HG02571 (cell line): ENCODE measurements at regions not wholly inside any gene's neighbourhood (a gene's known extent, or its start where the extent isn't known, plus 50 kb on each side); places are given as distances from the start of the nearest gene placed in this dataset.
"Not testable (repeated sequence)": the region's sequence is repeated elsewhere in the genome, so short reads cannot be mapped to it uniquely, and the experiment has no call there.

Source experiments
- ATAC-seq: cut with Tn5 transposase; IDR thresholded peaks from one replicate; pipeline ENCODE4 v1.9.1; 2021; ENCODE audit warnings: mild to moderate bottlenecking, moderate library complexity; ENCODE audit not compliant: unreplicated experiment

GRCh38 chr4:128758314-128758922 is 51.1 kb upstream of the JADE1 start:
- ATAC-seq, result no peak

GRCh38 chr4:128757712-128758111 is 51.8 kb upstream of the JADE1 start:
- ATAC-seq, result no peak

- no peak for ATAC-seq
Measured at GRCh38 chr4:128751354-128751753, 58.1 kb upstream of the JADE1 start.

GRCh38 chr4:128741748-128742147 is 67.8 kb upstream of the JADE1 start:
- ATAC-seq, result not testable (repeated sequence)

- ATAC-seq, result no peak
Measured at GRCh38 chr4:128737098-128737513, 72.4 kb upstream of the JADE1 start.

GRCh38 chr4:128735714-128736113 is 73.8 kb upstream of the JADE1 start:
- no peak for ATAC-seq

- ATAC-seq, result no peak
Measured at GRCh38 chr4:128728190-128728589, 81.3 kb upstream of the JADE1 start.

- no peak for ATAC-seq
Measured at GRCh38 chr4:128727658-128728057, 81.8 kb upstream of the JADE1 start.

GRCh38 chr4:128725405-128726055 is 84.0 kb upstream of the JADE1 start:
- ATAC-seq, result no peak

- ATAC-seq, result no peak
Measured at GRCh38 chr4:128722911-128723310, 86.6 kb upstream of the JADE1 start.

- no peak for ATAC-seq
Measured at GRCh38 chr4:128721896-128722295, 87.6 kb upstream of the JADE1 start.

GRCh38 chr4:128720270-128720669 is 89.2 kb upstream of the JADE1 start:
- ATAC-seq, result no peak

- no peak for ATAC-seq
Measured at GRCh38 chr4:128718768-128719167, 90.7 kb upstream of the JADE1 start.

- no peak for ATAC-seq
Measured at GRCh38 chr4:128716338-128716737, 93.2 kb upstream of the JADE1 start.

- no peak for ATAC-seq
Measured at GRCh38 chr4:128715616-128716015, 93.9 kb upstream of the JADE1 start.

GRCh38 chr4:128711361-128711760 is 98.1 kb upstream of the JADE1 start:
- no peak for ATAC-seq

- no peak for ATAC-seq
Measured at GRCh38 chr4:128709268-128709667, 100.2 kb upstream of the JADE1 start.

GRCh38 chr4:128707864-128708263 is 101.6 kb upstream of the JADE1 start:
- ATAC-seq, result no peak

GRCh38 chr4:128703948-128704347 is 105.6 kb upstream of the JADE1 start:
- ATAC-seq, result no peak

GRCh38 chr4:128700659-128701350 is 108.7 kb upstream of the JADE1 start:
- ATAC-seq, result no peak

GRCh38 chr4:128698386-128698785 is 111.1 kb upstream of the JADE1 start:
- no peak for ATAC-seq

GRCh38 chr4:128697323-128697722 is 112.2 kb upstream of the JADE1 start:
- ATAC-seq, result no peak
